ENCODE measurements at regions not wholly inside any gene's neighbourhood (a gene's known extent, or its start where the extent isn't known, plus 50 kb on each side); places are given as distances from the start of the nearest gene placed in this dataset.

DNA sequence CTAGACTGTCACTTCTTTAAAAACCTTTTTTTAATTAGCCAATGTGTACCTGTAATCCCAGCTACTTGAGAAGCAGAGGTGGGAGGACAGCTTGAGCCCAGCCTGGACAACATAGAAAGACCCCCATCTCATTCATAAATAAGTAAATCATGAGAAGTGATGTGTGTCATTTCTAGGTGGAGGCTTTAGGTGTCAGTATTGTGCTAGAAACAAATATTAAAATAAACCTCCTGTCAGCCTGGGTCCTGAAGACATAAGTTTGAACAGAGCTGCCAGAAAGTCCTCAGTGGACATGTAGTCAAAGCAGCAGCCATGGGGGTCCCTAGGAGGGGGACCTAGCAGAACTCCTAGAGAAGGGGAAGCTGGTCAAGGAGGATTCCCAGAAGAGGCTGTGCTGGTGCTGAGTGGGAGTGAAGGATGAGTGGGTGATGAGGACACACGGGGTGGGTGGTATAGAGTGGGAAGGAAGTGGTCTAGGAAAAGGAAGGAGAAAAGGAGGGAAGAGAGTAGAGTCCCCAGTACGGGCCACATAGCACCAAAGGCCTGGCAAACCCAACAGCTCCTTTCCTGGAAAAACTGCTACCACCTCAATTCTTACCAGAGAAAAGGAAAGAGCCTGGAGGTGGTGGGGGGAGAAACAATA, 316.6 kb upstream of the NCKAP5 start:
- Histone ChIP-seq H3K4me1 (ENCODE audit: insufficient read depth, low read length, severe bottlenecking) (no peaks in the 10 kb centered on the region), H3K4me3 (ENCODE audit: low read depth, low read length, poor library complexity, severe bottlenecking) (no peak overlapping the region), H3K4me2 (ENCODE audit: low read length) (no peak overlapping the region), H3K9me2 (ENCODE audit: low read depth, low read length) (no peaks in the 10 kb centered on the region), H3K79me2 (ENCODE audit: insufficient read depth, low read length) (no peaks in the 10 kb centered on the region), H3K27me3 (ENCODE audit: insufficient read depth, low read length) (no peaks in the 10 kb centered on the region), H3K27ac (ENCODE audit: low read depth, low read length, poor library complexity, severe bottlenecking) (no peak overlapping the region), H3K9ac (ENCODE audit: low read length) (no peak overlapping the region), H3K9me3 (ENCODE audit: low read length) (no peaks in the 10 kb centered on the region), H3F3A (ENCODE audit: insufficient read depth, low read length) (no peaks in the 10 kb centered on the region), H4K20me1 (ENCODE audit: insufficient read depth, low read length) (no peaks in the 10 kb centered on the region), H3K36me3 (ENCODE audit: insufficient read depth, low read length) (no peaks in the 10 kb centered on the region), H2AFZ (ENCODE audit: low read length) (no peak overlapping the region)
- TF ChIP-seq EZH2 (IDR thresholded peaks at IDR 0.05; ENCODE audit: borderline replicate concordance, low read length) = no peak
- TF ChIP-seq, protein P1, sequence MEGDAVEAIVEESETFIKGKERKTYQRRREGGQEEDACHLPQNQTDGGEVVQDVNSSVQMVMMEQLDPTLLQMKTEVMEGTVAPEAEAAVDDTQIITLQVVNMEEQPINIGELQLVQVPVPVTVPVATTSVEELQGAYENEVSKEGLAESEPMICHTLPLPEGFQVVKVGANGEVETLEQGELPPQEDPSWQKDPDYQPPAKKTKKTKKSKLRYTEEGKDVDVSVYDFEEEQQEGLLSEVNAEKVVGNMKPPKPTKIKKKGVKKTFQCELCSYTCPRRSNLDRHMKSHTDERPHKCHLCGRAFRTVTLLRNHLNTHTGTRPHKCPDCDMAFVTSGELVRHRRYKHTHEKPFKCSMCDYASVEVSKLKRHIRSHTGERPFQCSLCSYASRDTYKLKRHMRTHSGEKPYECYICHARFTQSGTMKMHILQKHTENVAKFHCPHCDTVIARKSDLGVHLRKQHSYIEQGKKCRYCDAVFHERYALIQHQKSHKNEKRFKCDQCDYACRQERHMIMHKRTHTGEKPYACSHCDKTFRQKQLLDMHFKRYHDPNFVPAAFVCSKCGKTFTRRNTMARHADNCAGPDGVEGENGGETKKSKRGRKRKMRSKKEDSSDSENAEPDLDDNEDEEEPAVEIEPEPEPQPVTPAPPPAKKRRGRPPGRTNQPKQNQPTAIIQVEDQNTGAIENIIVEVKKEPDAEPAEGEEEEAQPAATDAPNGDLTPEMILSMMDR (IDR thresholded peaks at IDR 0.05; ENCODE audit: low read length) = peak; percentile 49

DNA sequence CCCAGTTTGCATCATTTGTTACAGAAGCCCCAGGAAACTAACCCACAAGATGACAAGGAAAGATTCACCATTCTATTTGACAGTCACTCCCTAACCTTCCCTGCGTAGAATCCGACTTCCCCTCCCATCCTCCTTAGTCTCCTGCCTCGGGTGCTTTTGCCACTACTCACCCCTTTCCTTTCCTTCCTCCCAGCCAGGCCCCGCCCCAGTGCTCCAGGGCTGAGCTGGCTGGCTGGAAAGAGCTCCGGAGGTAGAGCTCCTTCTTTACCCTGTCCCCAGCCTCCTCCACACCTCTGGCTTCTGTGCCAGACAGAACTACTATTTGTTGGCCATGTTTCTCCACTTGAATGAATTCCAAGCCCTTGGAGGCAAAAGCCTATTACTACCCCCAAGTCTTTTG, 317.6 kb upstream of the NCKAP5 start:
- H3K4me2 ChIP-seq (ENCODE audit: low read length) = no peak overlapping the region
- H3K4me3 ChIP-seq (ENCODE audit: low read depth, low read length, poor library complexity, severe bottlenecking) = no peak overlapping the region
- H4K20me1 ChIP-seq (ENCODE audit: insufficient read depth, low read length) = no peaks in the 10 kb centered on the region
- H3K9me3 ChIP-seq (ENCODE audit: low read length) = no peaks in the 10 kb centered on the region
- H3K36me3 ChIP-seq (ENCODE audit: insufficient read depth, low read length) = no peaks in the 10 kb centered on the region
- H3K9ac ChIP-seq (ENCODE audit: low read length) = no peak overlapping the region
- no peak for TF ChIP-seq EZH2 (IDR thresholded peaks at IDR 0.05; ENCODE audit: borderline replicate concordance, low read length)
- TF ChIP-seq, protein P1 (IDR thresholded peaks at IDR 0.05; ENCODE audit: low read length) = no peak
- H3K4me1 ChIP-seq (ENCODE audit: insufficient read depth, low read length, severe bottlenecking) = no peaks in the 10 kb centered on the region
- H3K27me3 ChIP-seq (ENCODE audit: insufficient read depth, low read length) = no peaks in the 10 kb centered on the region
- no peaks in the 10 kb centered on the region for H3K9me2 ChIP-seq (ENCODE audit: low read depth, low read length)
- H3K79me2 ChIP-seq (ENCODE audit: insufficient read depth, low read length) = no peaks in the 10 kb centered on the region
- no peak overlapping the region for H2AFZ ChIP-seq (ENCODE audit: low read length)
- no peak overlapping the region for H3K27ac ChIP-seq (ENCODE audit: low read depth, low read length, poor library complexity, severe bottlenecking)
- H3F3A ChIP-seq (ENCODE audit: insufficient read depth, low read length) = no peaks in the 10 kb centered on the region

DNA sequence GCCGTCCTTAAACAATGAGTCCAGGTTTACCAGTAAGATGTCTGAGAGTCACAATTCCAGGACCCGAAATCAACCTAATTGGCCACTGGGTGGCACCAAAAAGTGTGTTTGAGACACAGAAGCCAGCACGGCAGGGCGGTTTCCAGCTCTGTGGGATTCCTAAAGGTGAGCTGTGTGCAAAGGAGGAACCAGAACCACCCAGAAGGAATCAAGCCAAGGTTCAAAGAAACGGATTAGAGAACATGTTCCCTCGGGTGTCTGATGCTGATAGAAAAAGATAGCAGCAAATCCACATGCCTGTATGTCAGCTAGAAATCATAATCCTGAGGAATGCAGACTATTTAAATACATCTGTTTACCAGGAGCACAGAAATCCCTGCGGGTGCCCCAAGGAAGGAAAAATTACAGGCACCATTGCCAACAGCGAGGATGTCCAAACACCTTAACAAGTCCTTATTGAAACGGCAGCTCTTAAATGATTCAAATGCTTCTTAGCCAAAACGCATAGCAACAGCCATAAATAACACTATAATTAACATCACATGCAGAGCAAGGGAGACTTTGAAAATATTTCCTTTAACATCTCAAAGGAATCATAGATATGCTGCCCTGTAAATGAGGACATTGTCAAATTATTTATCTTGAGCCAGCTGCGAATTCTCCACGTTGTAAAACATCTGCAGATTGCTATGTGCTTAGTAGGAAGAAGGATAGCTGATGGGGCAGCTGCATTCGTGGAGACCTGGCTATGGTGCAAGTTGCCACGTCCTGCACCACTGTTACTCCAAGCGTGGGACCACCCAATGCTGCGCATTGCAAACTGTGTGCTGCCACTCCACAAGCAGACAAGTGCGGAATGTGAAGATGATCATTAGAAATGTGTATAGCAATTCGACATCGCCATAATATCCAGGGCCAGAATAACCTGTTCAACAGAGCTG, 318.7 kb upstream of the NCKAP5 start:
- no peaks in the 10 kb centered on the region for H3F3A ChIP-seq (ENCODE audit: insufficient read depth, low read length)
- no peaks in the 10 kb centered on the region for H3K9me3 ChIP-seq (ENCODE audit: low read length)
- H3K27ac ChIP-seq (ENCODE audit: low read depth, low read length, poor library complexity, severe bottlenecking) = no peak overlapping the region
- H3K9ac ChIP-seq (ENCODE audit: low read length) = no peak overlapping the region
- no peak overlapping the region for H3K4me2 ChIP-seq (ENCODE audit: low read length)
- H4K20me1 ChIP-seq (ENCODE audit: insufficient read depth, low read length) = no peaks in the 10 kb centered on the region
- H3K4me3 ChIP-seq (ENCODE audit: low read depth, low read length, poor library complexity, severe bottlenecking) = no peak overlapping the region
- no peaks in the 10 kb centered on the region for H3K36me3 ChIP-seq (ENCODE audit: insufficient read depth, low read length)
- H3K9me2 ChIP-seq (ENCODE audit: low read depth, low read length) = no peaks in the 10 kb centered on the region
- H2AFZ ChIP-seq (ENCODE audit: low read length) = no peak overlapping the region
- H3K27me3 ChIP-seq (ENCODE audit: insufficient read depth, low read length) = no peaks in the 10 kb centered on the region
- H3K4me1 ChIP-seq (ENCODE audit: insufficient read depth, low read length, severe bottlenecking) = no peaks in the 10 kb centered on the region
- no peaks in the 10 kb centered on the region for H3K79me2 ChIP-seq (ENCODE audit: insufficient read depth, low read length)
- no peak for TF ChIP-seq EZH2 (IDR thresholded peaks at IDR 0.05; ENCODE audit: borderline replicate concordance, low read length)
- TF ChIP-seq, protein P1 (IDR thresholded peaks at IDR 0.05; ENCODE audit: low read length) = peak; percentile 70
